ENCODE measurements at regions not wholly inside any gene's neighbourhood (a gene's known extent, or its start where the extent isn't known, plus 50 kb on each side); places are given as distances from the start of the nearest gene placed in this dataset.

DNA sequence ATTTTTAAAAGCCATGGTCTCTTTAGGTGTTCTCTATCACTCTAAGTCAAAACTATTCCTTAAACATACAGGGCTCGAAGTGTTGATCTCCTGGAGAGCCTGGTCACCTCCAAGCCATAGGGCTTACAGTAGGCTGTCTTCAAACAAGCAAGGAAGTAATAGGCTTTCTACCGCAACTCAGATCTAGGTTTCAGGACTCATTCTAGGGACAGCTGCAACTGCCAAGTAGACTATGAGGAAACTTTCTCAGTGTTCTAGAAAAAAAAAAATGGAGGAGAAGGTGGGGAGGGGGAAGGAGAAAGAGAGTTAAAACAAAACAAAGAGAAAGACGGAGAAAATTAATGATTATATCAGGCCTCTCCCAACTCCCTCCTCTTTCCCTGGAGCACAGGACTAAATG, 106.9 kb upstream of the ETV6 start:
- TF ChIP-seq, protein P1, sequence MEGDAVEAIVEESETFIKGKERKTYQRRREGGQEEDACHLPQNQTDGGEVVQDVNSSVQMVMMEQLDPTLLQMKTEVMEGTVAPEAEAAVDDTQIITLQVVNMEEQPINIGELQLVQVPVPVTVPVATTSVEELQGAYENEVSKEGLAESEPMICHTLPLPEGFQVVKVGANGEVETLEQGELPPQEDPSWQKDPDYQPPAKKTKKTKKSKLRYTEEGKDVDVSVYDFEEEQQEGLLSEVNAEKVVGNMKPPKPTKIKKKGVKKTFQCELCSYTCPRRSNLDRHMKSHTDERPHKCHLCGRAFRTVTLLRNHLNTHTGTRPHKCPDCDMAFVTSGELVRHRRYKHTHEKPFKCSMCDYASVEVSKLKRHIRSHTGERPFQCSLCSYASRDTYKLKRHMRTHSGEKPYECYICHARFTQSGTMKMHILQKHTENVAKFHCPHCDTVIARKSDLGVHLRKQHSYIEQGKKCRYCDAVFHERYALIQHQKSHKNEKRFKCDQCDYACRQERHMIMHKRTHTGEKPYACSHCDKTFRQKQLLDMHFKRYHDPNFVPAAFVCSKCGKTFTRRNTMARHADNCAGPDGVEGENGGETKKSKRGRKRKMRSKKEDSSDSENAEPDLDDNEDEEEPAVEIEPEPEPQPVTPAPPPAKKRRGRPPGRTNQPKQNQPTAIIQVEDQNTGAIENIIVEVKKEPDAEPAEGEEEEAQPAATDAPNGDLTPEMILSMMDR (IDR thresholded peaks at IDR 0.05), result no peak
- no peak for TF ChIP-seq EZH2 (IDR thresholded peaks at IDR 0.05; ENCODE audit: borderline replicate concordance, insufficient read depth, low read depth, low read length, poor library complexity, severe bottlenecking)
- DNase-seq, result no peak
- Histone ChIP-seq H3K4me2 (replicated peaks; ENCODE audit: low read depth, low read length, poor library complexity, severe bottlenecking) (no peak overlapping the region), H3K27me3 (replicated peaks in 1 of 4; ENCODE audit: control extremely low read depth in 1 of 4, control insufficient read depth in 3 of 4, insufficient read depth in 4 of 4, low read length in 3 of 4) (peaks cover 0 to 9% (median 0%) of the 10 kb centered on the region in 4 experiments), H3K36me3 (replicated peaks in 1 of 2; ENCODE audit: control extremely low read depth in 1 of 2, control insufficient read depth in 1 of 2, extremely low read depth in 1 of 2, insufficient read depth in 2 of 2, low read length in 1 of 2) (no peaks in the 10 kb centered on the region), H3K4me3 (ENCODE audit: control extremely low read depth in 1 of 5, extremely low read depth in 1 of 5, insufficient read depth in 1 of 5, low read depth in 2 of 5, low read length in 4 of 5) (no peak overlapping the region), H3K9ac (ENCODE audit: low read length) (no peak overlapping the region), H3K4me1 (ENCODE audit: control insufficient read depth in 2 of 2, insufficient read depth in 2 of 2, low read length in 2 of 2) (peaks cover 17 to 21% of the 10 kb centered on the region in 2 donors), H3K27ac (ENCODE audit: low read length in 2 of 2) (no peak overlapping the region), H3K79me2 (ENCODE audit: control insufficient read depth, insufficient read depth, low read length) (no peaks in the 10 kb centered on the region), H2AFZ (ENCODE audit: insufficient read depth, low read depth, low read length, poor library complexity, severe bottlenecking) (no peak overlapping the region), H3K9me3 (ENCODE audit: control extremely low read depth in 1 of 3, control insufficient read depth in 2 of 3, insufficient read depth in 1 of 3, low read length in 2 of 3) (peaks cover 0 to 2% (median 0%) of the 10 kb centered on the region in 3 donors), H4K20me1 (ENCODE audit: control insufficient read depth, insufficient read depth, low read length, poor library complexity, severe bottlenecking) (no peaks in the 10 kb centered on the region)
- intact Hi-C loops (cut with micrococcal nuclease), result no loop called here
- ChIA-PET POLR2A (no interaction called here), CTCF (no interaction called here)
- ATAC-seq (ENCODE audit: low read depth), result no peak
- Mint-ChIP-seq H3K4me1 (peaks cover 15% of the 10 kb centered on the region), H3K4me3 (no peak overlapping the region), H3K27me3 (peaks cover 10% of the 10 kb centered on the region), H3K27ac (no peak overlapping the region), H3K9me3 (ENCODE audit: insufficient read depth) (no peaks in the 10 kb centered on the region)
- 76% methylated on average over 2 of the region's 3 CpGs for WGBS (ENCODE audit: insufficient coverage)

DNA sequence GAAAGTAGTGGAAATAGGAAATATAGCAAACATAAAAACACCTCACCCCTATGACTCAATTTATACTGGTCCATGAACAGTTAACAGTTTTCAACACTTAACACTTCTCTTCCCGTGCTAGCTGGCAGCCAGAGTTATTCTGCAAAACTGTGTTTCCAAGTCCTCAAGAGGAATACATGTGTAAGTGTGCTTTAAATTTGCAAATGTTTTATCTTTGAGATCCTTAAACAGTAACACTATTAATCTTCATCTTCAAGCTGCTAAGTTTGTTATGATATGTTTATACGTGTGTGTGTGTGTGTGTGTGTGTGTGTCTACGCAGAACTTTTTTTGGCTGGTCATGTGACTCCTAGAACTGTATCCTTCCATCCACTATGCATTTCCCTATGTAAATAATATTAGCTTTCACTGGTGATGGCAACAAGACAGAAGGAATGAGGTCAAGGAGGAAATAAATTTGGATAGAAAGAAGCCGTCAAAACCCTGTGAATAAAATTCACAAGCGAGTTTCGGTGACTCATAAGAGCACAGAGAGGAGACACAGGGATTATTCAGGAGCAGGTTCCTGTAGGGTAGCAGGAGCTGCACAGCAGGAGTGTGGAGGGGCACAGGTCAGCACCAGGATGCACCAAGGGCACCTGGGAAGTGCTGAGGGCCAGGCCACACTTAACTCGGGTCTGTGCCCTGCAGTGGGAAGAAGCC, 105.9 kb upstream of the ETV6 start:
- no peaks in the 10 kb centered on the region for H3K79me2 ChIP-seq (ENCODE audit: control insufficient read depth, insufficient read depth, low read length)
- H3K4me3 Mint-ChIP-seq, result no peak overlapping the region
- ATAC-seq (ENCODE audit: low read depth) (no peak), DNase-seq (no peak)
- H3K36me3 ChIP-seq (replicated peaks in 1 of 2; ENCODE audit: control extremely low read depth in 1 of 2, control insufficient read depth in 1 of 2, extremely low read depth in 1 of 2, insufficient read depth in 2 of 2, low read length in 1 of 2), result no peaks in the 10 kb centered on the region
- H3K27ac Mint-ChIP-seq, result no peak overlapping the region
- CTCF ChIA-PET, result interaction anchor here (3.0 kb wide), 1 partner anchor 11 kb away, joined by 14 read pairs; no protein-coding TSS in a partner anchor
- peaks cover 0 to 4% (median 2%) of the 10 kb centered on the region in 3 donors for H3K9me3 ChIP-seq (ENCODE audit: control extremely low read depth in 1 of 3, control insufficient read depth in 2 of 3, insufficient read depth in 1 of 3, low read length in 2 of 3)
- peaks cover 17 to 21% of the 10 kb centered on the region in 2 donors for H3K4me1 ChIP-seq (ENCODE audit: control insufficient read depth in 2 of 2, insufficient read depth in 2 of 2, low read length in 2 of 2)
- H3K4me2 ChIP-seq (replicated peaks; ENCODE audit: low read depth, low read length, poor library complexity, severe bottlenecking), result no peak overlapping the region
- intact Hi-C loops (cut with micrococcal nuclease), result no loop called here
- H3K9ac ChIP-seq (ENCODE audit: low read length), result no peak overlapping the region
- POLR2A ChIA-PET, result no interaction called here
- H3K4me1 Mint-ChIP-seq, result peaks cover 15% of the 10 kb centered on the region
- no peak overlapping the region for H3K27ac ChIP-seq (ENCODE audit: low read length in 2 of 2)
- H3K4me3 ChIP-seq (ENCODE audit: control extremely low read depth in 1 of 5, extremely low read depth in 1 of 5, insufficient read depth in 1 of 5, low read depth in 2 of 5, low read length in 4 of 5), result no peak overlapping the region
- H3K27me3 Mint-ChIP-seq, result peaks cover 5% of the 10 kb centered on the region
- 92% methylated on average over 3 of the region's 7 CpGs for WGBS (ENCODE audit: insufficient coverage)
- TF ChIP-seq, protein P1 (IDR thresholded peaks at IDR 0.05), result no peak
- no peak for TF ChIP-seq EZH2 (IDR thresholded peaks at IDR 0.05; ENCODE audit: borderline replicate concordance, insufficient read depth, low read depth, low read length, poor library complexity, severe bottlenecking)
- H3K27me3 ChIP-seq (replicated peaks in 1 of 4; ENCODE audit: control extremely low read depth in 1 of 4, control insufficient read depth in 3 of 4, insufficient read depth in 4 of 4, low read length in 3 of 4), result peaks cover 0 to 5% (median 0%) of the 10 kb centered on the region in 4 experiments
- H3K9me3 Mint-ChIP-seq (ENCODE audit: insufficient read depth), result no peaks in the 10 kb centered on the region
- no peaks in the 10 kb centered on the region for H4K20me1 ChIP-seq (ENCODE audit: control insufficient read depth, insufficient read depth, low read length, poor library complexity, severe bottlenecking)
- H2AFZ ChIP-seq (ENCODE audit: insufficient read depth, low read depth, low read length, poor library complexity, severe bottlenecking), result no peak overlapping the region
